ENCODE measurements at regions not wholly inside any gene's neighbourhood (a gene's known extent, or its start where the extent isn't known, plus 50 kb on each side); places are given as distances from the start of the nearest gene placed in this dataset.

DNA sequence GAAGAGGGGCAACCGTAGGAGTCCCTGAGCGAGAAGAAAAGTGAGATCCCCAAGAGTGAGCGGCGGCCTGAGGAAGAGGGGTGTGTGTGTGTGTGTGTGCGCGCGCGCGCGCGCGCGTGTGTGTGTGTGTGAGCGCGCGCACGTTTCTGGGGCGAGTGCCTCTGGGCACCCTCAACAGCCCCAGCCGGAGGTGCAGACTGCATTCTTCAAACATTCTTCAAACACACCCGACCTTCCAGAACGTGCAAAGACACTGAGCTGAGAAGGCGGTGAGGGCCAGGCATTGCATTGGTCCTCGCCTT lies 76.2 kb upstream of the FOXP4 start:
- TF ChIP-seq, protein P1, sequence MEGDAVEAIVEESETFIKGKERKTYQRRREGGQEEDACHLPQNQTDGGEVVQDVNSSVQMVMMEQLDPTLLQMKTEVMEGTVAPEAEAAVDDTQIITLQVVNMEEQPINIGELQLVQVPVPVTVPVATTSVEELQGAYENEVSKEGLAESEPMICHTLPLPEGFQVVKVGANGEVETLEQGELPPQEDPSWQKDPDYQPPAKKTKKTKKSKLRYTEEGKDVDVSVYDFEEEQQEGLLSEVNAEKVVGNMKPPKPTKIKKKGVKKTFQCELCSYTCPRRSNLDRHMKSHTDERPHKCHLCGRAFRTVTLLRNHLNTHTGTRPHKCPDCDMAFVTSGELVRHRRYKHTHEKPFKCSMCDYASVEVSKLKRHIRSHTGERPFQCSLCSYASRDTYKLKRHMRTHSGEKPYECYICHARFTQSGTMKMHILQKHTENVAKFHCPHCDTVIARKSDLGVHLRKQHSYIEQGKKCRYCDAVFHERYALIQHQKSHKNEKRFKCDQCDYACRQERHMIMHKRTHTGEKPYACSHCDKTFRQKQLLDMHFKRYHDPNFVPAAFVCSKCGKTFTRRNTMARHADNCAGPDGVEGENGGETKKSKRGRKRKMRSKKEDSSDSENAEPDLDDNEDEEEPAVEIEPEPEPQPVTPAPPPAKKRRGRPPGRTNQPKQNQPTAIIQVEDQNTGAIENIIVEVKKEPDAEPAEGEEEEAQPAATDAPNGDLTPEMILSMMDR (IDR thresholded peaks at IDR 0.05; ENCODE audit: low read depth, low read length), result no peak
- no peak for TF ChIP-seq POLR2A (IDR thresholded peaks at IDR 0.05; ENCODE audit: extremely low read depth, insufficient read length)
- TF ChIP-seq, protein P2, sequence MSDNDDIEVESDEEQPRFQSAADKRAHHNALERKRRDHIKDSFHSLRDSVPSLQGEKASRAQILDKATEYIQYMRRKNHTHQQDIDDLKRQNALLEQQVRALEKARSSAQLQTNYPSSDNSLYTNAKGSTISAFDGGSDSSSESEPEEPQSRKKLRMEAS (IDR thresholded peaks at IDR 0.05; ENCODE audit: low read depth, low read length), result no peak

All from NB4 (cell line).